Esophagus mucosa (tissue), 1 donor: ENCODE measurements at regions not wholly inside any gene's neighbourhood (a gene's known extent, or its start where the extent isn't known, plus 50 kb on each side); places are given as distances from the start of the nearest gene placed in this dataset.
"Not testable (repeated sequence)": the region's sequence is repeated elsewhere in the genome, so short reads cannot be mapped to it uniquely, and the experiment has no call there.

Source experiments
- ATAC-seq: fragments of 200-7000 bp; cut with Tn5 transposase; one replicate; pipeline ENCODE4 v1.9.1; 2020
- donor health status: DM: yes; HTN: yes; CAD: no.

DNA sequence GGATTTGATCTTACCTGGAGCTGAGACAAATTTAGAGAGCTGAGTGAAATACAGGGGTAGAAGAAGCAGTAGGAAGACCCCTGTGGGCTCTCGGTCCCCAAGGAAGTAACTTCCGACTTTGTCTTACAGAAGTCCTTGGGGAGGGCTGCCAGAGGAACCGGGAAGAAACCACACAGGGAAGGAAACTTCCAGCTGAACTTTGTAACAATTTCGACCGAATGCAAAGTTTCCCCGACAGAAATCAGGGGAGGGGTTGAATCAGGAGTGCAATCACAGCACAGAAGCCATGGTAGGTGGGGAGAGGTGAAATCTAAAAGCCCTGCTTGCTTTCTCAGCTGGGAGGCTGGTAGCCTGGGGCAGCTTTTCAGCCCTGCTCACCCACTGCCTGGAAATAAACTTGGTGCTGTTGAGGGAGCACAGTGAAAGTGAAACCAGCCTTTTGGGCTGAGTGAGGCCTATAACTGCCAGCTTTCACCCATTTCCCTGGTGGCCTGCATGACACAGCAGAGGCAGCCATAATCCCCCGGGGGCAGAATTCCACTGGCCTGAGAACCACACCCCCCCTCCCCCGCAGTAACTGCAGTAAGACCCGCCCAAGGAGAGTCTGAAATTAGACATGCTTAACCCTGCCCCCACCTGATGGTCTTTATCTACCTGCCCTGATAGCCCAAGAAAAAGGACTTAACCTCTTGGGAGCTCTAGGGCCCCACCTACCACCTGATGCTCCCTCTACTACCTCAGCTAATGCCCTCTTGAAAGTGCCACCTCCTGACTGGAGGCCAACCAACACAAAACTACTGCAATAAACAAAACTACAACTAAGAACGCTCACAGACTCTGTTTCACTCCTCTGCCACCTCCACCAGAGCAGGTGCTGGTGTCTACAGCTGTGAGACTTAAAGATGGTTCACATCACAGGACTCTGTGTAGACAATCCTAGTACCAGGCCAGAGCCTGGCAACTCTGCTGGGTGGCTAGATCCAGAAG, 248.2 kb downstream of the PARM1 start:
- no peak for ATAC-seq

- no peak for ATAC-seq
Measured at GRCh38 chr4:75180217-75180616, 247.3 kb downstream of the PARM1 start.

DNA sequence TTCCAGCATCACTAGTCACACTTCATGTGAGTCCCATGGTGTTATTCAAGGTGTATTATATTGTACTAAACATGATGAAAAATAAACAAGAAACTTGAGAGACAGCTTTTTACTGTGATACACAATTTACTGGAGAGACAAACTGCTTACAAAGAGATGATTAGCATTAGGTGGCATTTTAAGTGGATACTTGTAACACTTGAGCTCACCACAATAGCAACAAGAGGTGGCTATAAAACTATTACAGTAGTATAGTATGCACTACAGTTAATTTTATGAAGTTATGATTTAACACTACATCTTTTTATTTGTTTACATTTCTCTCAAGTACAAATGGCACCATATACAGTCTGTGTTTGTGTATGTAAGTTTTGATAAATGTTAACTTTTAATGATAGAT, 246.6 kb downstream of the PARM1 start:
- ATAC-seq: no peak

DNA sequence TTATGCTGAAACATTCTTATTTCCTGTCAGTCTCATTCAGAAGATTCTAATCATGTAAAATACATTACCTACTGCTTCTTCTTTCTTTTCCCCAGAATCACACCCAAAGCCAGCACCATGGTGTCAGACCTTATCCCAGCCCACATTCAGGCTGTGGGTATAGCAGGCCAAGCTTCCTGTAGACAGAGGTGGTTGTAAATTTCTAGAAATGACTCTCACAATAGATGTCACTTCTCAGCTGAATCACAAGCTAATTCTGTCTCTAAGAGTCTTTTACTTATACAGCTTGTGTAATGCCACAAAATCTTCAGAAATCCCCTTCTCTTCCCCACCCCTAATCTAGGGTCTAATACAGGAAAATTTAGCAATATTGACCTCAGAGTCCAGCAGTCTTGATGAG, 239.6 kb downstream of the PARM1 start:
- no peak for ATAC-seq

DNA sequence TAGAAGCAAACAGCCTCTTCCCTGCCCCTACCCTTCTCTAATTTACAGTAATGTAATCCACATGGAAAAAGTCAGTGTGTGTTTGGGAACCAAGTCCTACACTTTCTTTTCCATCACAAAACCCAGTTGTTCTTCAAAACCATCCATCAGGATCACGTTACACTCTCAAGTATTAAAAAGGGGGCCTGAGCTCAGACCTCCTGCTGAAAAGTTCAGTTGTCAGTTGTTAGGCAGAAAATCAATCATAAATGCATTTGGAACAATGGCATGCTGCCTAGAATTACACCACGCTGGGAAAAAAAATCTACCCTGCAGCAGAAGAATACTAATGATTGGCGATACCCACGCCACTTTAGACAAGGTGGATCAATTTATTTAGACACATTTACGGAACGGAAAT, 236.5 kb downstream of the PARM1 start:
- no peak for ATAC-seq

- ATAC-seq: no peak
Measured at GRCh38 chr4:75169020-75169419, 236.1 kb downstream of the PARM1 start.

GRCh38 chr4:75168548-75168947, 235.6 kb downstream of the PARM1 start:
- ATAC-seq: no peak

DNA sequence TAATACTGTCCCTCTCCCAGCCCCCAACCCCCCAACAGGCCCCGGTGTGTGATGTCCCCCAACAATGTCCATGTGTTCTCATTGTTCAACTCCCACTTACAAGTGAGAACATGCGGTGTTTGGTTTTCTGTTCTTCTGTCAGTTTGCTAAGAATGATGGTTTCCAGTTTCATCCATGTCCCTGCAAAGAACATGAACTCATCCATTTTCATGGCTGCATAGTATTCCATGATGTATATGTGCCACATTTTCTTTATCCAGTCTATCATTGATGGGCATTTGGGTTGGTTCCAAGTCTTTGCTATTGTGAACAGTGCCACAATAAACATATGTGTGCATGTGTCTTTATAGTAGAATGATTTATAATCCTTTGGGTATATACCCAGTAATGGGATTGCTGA, 232.2 kb downstream of the PARM1 start:
- not testable (repeated sequence) for ATAC-seq

DNA sequence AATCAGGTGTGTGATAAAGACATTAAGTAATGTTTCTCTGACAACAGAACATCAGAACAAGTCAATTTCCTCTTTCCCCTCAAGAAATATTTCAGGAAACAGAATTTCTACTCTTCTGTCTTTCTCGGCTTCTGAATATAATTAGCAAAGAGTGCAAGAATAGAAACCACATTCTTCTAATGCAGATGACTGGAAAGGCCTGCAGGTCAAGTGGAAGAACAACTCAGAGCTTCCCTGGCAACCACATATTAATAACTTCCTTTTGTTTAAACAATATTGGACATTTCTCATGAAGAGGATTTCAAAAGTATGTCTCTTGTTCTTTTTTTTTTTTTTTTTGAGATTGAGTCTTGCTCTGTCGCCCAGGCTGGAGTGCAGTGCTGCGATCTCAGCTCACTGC, 225.5 kb downstream of the PARM1 start:
- no peak for ATAC-seq

- ATAC-seq: no peak
Measured at GRCh38 chr4:75154994-75155393, 222.1 kb downstream of the PARM1 start.

- ATAC-seq: no peak
Measured at GRCh38 chr4:75146223-75146622, 213.3 kb downstream of the PARM1 start.

GRCh38 chr4:75144475-75144874, 211.6 kb downstream of the PARM1 start:
- ATAC-seq: no peak

- ATAC-seq: no peak
Measured at GRCh38 chr4:75142850-75143249, 209.9 kb downstream of the PARM1 start.

DNA sequence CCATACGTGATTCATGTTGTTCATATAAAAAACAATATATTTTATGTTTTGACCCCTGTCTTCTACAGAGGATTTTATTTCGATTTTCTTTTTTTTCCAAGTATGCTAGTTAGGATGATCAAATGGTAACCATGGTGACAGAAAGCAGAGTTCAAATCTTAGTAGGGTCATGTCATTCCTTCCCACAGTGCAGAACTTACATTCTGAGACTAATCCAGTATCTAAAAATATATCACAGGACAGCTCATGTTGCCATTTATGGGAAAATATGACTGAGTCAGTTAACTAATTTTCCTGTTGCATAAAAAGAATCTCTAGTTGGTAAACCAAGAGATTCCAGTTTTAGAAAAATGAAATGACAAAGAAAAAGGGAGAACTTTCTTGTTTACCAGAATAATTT, 209.5 kb downstream of the PARM1 start:
- ATAC-seq: no peak

GRCh38 chr4:75141162-75141561, 208.2 kb downstream of the PARM1 start:
- no peak for ATAC-seq

GRCh38 chr4:75137302-75137701, 204.4 kb downstream of the PARM1 start:
- no peak for ATAC-seq

GRCh38 chr4:75135068-75135825, 202.3 kb downstream of the PARM1 start:
- no peak for ATAC-seq

- not testable (repeated sequence) for ATAC-seq
Measured at GRCh38 chr4:75126870-75127269, 194.0 kb downstream of the PARM1 start.

GRCh38 chr4:75126058-75126457, 193.1 kb downstream of the PARM1 start:
- no peak for ATAC-seq

DNA sequence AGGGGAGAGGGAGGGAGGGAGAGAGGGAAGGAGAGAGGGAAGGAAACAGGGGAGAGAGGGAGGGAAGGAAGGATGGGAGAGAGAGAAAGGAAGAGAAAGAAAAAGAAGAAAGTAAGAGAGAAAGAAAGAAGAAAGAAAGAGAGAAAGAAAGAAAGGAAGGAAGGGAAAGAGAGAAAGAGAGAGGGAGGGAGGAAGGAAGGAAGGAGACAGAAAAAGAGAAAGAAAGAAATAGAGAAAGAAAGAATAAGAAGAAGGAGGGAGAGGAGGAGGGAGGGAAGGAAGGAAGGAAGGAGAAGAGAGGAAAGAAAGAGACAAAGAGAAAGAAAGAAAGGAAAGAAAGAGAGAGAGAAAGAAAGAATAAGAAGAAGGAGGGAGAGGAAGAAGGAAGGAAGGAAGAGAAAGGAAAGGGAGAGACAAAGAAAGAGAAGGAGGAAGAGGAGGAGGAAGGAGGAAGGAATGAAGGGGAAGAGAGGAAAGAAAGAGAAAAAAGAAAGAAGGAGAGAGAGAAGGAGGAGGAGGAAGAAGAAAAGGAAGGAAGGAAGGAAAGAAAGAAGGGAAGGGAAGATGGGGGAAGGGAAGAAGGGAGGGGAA, 189.6 kb downstream of the PARM1 start:
- no peak for ATAC-seq

DNA sequence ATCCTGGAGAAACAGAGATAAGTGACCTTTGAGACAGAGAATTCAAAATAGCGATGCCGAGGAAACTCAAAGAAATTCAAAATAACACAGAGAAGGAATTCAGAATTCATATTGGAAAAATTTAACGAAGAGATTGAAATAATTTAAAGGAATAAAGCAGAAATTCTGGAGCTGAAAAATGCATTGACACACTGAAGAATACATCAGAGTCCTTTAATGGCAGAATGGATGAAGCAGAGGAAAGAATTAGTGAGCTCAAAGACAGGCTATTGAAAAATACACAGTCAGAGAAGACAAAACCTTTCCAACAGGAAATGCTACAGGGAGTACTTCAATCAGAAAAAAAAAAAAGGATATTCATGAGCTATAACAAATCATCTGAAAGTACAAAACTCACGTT, 185.8 kb downstream of the PARM1 start:
- no peak for ATAC-seq

GRCh38 chr4:75110061-75110460, 177.1 kb downstream of the PARM1 start:
- no peak for ATAC-seq
